ENCODE measurements at regions not wholly inside any gene's neighbourhood (a gene's known extent, or its start where the extent isn't known, plus 50 kb on each side); places are given as distances from the start of the nearest gene placed in this dataset.

- no peak for DNase-seq (ENCODE audit: low spot score)
Observed at GRCh38 chr13:109644956-109645355, 141.4 kb downstream of the IRS2 start.

- no peak for DNase-seq (ENCODE audit: low spot score)
Observed at GRCh38 chr13:109644069-109644750, 142.2 kb downstream of the IRS2 start.

DNA sequence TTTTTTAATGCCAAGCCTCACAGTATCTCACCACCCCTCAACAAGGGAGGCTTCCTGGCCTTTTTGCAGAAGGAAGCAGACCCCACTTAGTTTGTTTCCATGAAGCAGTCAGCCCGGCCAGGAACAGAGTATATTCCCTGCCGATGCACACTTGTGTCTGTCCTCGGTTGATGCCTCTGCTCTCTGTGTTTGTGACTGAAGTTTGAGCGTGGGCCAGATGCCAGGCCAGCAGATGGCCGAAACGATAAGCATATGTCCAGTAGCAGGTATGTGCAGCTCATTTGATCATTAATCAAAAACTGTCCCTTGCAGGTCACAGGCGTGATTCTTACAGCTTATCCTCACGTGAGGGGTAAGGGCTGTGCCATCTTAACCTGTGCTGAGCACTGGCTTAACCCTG is 144.0 kb downstream of the IRS2 start:
- no peak for DNase-seq (ENCODE audit: low spot score)

GRCh38 chr13:109636736-109637135 is 149.6 kb downstream of the IRS2 start:
- no peak for DNase-seq (ENCODE audit: low spot score)

DNA sequence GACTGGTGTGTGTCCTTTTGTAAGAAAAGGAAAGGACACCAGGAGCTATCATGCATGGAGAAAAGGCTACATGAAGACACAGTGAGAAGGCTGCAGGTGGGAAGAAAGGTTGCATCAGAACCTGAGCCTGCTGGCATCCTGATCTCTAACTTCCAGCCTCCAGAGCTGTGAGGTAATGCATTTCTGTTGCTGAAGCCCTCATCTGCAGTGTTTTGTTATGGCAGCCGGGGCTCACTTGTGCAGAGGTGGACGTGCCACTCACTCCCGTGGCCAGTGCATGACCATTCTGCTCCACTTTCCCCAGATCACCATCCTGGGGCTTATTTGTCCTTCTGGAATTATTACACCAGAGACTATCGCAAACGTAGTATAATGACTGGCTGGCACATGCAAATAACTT is 155.3 kb downstream of the IRS2 start:
- no peak for DNase-seq (ENCODE audit: low spot score)

- no peak for DNase-seq (ENCODE audit: low spot score)
Observed at GRCh38 chr13:109630271-109630670, 156.1 kb downstream of the IRS2 start.

DNA sequence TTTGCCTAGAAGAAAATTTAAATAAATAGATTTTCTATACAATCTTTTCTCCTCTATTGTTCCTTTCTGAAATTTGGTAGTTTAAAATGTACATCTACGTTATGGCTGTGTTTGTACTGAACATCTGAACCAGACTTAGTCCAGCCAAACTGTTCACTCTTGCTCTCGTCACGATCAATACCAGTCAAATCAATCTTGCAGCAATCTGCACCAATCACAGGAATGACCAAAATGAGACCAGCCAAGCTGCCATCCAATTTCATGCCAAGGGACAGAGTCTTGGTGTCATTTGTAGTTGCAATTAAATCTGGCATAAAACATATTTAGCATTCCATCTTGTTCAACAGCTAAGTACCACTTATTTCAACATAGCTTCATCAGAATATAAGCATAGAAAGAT is 156.6 kb downstream of the IRS2 start:
- DNase-seq (ENCODE audit: low spot score): no peak

GRCh38 chr13:109628251-109628699 is 158.1 kb downstream of the IRS2 start:
- no peak for DNase-seq (ENCODE audit: low spot score)

DNA sequence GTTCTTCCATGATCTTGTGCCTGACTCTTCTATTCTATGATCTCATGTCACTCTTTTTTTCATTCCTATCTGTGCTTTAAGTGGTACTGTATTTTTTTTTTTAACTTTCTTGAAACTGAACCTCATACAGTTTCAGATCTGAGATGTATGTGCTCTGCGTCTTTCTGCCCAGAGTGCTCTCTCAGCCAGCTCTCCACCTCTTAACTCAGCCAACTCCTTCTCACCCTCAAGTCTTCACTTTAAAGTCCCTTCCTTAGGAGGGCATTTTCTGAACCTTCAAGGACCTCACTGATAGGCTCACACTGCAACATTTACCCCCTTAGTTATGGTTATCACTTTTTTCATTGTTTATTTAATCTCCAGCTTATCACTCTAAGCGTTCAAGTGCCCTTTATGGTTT is 158.7 kb downstream of the IRS2 start:
- DNase-seq (ENCODE audit: low spot score): no peak

GRCh38 chr13:109626386-109627171 is 159.8 kb downstream of the IRS2 start:
- DNase-seq (ENCODE audit: low spot score): no peak

DNA sequence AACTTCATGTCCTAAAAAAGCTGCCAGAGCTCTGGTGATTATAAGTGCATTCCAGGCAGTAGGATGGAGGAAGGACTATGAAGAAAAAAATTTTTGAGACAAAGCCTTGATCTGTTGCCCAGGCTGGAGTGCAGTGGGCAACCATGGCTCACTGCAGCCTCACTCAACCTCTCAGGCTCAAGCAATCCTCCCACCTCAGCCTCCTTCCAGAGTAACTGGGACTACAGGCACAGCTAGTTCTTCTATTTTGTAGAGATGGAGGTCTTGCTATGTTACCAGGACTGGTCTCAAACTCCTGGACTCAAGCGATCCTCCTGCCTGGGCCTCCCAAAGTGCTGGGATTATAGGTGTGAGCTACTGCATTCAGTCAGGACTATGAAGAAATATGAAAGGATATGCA is 161.2 kb downstream of the IRS2 start:
- DNase-seq (ENCODE audit: low spot score): no peak

DNA sequence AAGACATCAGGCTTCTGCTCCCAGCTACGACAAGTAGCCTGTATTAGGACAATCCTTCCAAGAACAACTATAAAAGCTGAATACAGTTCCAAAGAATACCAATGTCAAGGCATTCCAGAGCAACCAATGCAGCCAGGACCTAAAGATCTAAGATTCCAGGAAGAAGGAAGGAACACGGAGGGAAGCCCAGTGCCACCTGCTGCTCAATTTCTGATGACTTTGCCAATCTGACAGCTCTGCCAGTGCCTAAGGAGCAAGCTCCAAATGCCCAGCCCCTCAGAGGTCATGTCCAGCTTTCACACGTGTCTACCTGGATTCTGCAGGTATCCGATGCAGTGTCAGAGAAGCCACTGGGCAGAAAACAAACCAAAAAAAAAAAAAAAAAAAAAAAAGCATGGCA is 164.4 kb downstream of the IRS2 start:
- DNase-seq (ENCODE audit: low spot score): no peak

DNA sequence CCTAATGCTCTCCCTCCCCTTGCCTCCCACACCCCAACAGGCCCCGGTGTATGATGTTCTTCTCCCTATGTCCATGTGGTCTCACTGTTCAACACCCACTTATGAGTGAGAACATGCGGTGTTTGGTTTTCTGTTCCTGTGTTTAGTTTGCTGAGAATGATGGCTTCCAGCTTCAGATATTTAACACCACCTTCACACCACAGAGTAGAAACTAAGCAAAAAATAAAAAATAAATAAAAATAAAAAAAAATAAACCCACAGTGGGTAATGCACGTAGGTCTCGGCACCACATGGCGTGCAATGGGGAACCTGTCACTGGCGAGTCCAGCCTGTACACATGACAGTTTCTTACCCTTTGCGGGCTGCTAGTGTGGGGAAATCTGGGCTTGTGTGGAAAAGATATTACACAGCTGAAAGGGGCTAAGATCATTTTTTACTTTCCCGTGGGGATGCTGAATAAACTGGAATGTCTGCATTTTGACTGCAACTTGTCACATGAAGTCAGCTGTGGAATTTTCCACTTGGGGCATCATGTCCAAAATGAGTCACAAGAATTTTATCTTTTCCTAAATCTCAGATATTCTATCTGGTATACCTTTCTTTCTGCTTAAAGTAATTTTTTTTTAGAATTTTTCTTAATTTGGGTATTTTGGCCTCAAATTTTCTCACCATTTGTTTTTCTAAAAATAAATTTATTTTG is 170.5 kb downstream of the IRS2 start:
- peak; percentile 3 for DNase-seq (ENCODE audit: low spot score)

GRCh38 chr13:109611912-109612691 is 174.3 kb downstream of the IRS2 start:
- no peak for DNase-seq (ENCODE audit: low spot score)

GRCh38 chr13:109610517-109610916 is 175.9 kb downstream of the IRS2 start:
- DNase-seq (ENCODE audit: low spot score): no peak

GRCh38 chr13:109608503-109608902 is 177.9 kb downstream of the IRS2 start:
- DNase-seq (ENCODE audit: low spot score): no peak

- no peak for DNase-seq (ENCODE audit: low spot score)
Observed at GRCh38 chr13:109608059-109608458, 178.3 kb downstream of the IRS2 start.

DNA sequence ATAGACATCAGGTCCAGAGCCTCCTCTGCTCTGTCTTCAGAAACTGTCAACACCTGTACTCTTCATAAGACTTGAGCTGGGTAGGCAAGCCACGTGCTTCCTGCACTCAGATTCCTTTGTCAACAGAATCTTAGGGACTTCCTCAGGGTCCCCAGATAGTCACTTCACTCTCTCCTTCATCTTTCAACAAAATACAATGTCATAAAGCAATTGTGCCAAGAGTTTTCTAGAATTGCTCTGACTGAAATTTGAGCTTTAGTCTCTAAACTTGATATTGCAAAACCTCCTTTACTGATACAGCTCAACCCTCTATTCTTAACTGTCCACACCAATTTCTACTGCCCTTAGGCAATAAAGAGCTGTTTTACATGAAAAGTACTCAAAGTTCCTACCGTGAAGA is 179.9 kb downstream of the IRS2 start:
- no peak for DNase-seq (ENCODE audit: low spot score)

DNA sequence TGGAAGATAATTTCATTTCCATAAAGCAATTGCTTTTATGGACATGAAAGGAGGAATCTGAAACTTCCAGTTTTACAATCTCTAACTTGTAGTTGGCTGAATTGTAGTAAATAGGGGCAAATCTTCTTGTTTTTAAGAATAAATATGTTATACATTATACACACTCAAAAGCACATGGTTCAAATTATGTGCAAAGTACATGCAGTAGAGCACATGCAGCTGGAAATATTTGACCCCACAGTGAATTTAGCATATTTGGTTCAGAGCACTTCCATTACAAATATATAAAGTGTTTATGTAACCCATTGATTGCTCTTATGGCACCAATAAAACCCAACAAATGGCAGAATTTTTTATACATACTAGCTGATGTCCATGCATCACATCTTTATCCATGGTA is 180.5 kb downstream of the IRS2 start:
- DNase-seq (ENCODE audit: low spot score): no peak

DNA sequence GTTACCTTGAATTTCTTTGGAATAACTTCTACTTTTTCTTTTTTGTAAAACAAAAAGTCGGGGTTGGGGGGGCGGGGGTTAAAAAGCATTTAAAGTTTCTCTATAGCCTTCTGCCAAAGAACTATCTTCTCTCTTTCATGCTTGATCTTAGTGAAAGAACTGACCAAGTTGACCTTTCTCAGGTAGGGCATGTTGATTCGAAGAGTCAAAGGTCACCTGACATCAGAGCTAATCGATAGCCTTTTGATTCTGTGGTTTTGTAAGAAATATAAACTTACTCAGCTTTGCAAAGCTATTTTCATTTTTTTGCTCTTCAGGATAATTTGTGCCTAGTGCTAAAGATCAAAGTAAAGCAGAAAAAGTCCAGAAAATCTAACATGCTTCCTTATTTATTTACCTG is 181.5 kb downstream of the IRS2 start:
- no peak for DNase-seq (ENCODE audit: low spot score)

DNA sequence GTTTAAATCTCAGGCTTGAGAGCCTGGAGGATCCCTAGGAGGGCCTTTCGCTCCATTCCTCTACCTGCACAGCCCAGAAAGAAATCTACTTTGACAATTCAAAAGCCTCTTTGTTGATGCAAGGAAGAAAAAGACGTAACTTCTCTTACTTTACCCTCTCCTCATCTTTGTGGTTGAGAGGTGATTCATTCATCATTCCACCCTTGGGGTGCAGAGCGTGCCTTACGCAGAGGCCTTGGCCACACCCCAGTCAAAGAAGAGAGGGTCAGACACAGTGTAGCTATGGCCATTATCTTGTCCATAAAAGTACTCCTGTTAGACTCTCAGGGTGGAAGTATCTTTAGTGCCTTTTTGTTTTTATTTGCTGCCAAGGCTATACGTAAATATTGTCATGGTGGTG is 184.0 kb downstream of the IRS2 start:
- DNase-seq (ENCODE audit: low spot score): no peak

Measured in umbilical cord (tissue), 1 donor.